Pancreas (tissue), 10 donors: ENCODE measurements at regions not wholly inside any gene's neighbourhood (a gene's known extent, or its start where the extent isn't known, plus 50 kb on each side); places are given as distances from the start of the nearest gene placed in this dataset.

ENCODE experiments used
- ATAC-seq, 4 donors: fragments of 200-7000 bp; cut with Tn5 transposase; one replicate each; pipeline versions ENCODE4 v1.8.0 to v1.9.1; 2020; ENCODE audit warnings: mild to moderate bottlenecking in 4 of 4, moderate library complexity in 4 of 4
- DNase-seq, 6 donors: peaks; one replicate each; pipeline ENCODE4 v3.0.0-alpha.2; 2020
- FAIRE-seq: peaks from 2 replicates; lab custom pipeline; 2012; peaks lifted over from hg19 to GRCh38; lab: Jason Lieb, UNC
- H3K27ac ChIP-seq, 4 donors: fragments of 200-600 bp; sonication (generic); 1 replicate in 3 of 4; 2 replicates in 1 of 4; pipeline versions ENCODE4 v1.5.0 to v1.8.0; 2020
- H3K27me3 ChIP-seq, 4 donors: fragments of 200-600 bp; one replicate each; pipeline ENCODE4 v1.8.0; 2021
- H3K36me3 ChIP-seq, 3 donors: fragments of 200-600 bp; sonication (generic) in 1 of 3; one replicate each; pipeline versions ENCODE4 v1.5.0 to v1.8.0; 2020 to 2021
- H3K4me1 ChIP-seq, 3 donors: fragments of 200-600 bp; one replicate each; pipeline ENCODE4 v1.8.0; 2021
- H3K4me3 ChIP-seq, 4 donors: fragments of 200-600 bp; sonication (generic) in 2 of 4; one replicate each; pipeline versions ENCODE4 v1.5.0 to v1.8.0; 2020 to 2021
- H3K9me3 ChIP-seq, 4 donors: fragments of 200-600 bp; one replicate each; pipeline ENCODE4 v1.8.0; 2021
- WGBS, 2 donors: extraction: QIAGEN DNeasy Blood & Tissue Kit; methylation state at CpG; one replicate each; pipeline ENCODE4 v1.1.7; 2013; 5-methylcytosine and 5-hydroxymethylcytosine counted together
- intact Hi-C, 3 donors: fragments of 100-400 bp; cut with DNase I; formaldehyde crosslinking; loops; one replicate each; pipeline versions ENCODE4 v1.11.1 to v1.14.2; 2022
- TF ChIP-seq, protein P1 (sequence below), 4 donors: fragments of 200-600 bp; sonication (generic) in 3 of 4; IDR thresholded peaks; one replicate each; pipeline versions ENCODE4 v1.5.0 to v1.8.0; 2021; ENCODE audit warnings: antibody characterized with exemption in 4 of 4
- donor health status: healthy with polysubstance abuse.
- donor health status: DM: no; HTN: no; CAD: no; lungs with moderate emphysema.
- donor health status: DM: no; HTN: no; CAD: no.
- donor health status: control.
- donor health status: control.
- donor health status: Bipolar disorder and iron deficiency.
- donor health status: DM: yes; HTN: yes; CAD: no.
- donor health status: DM: no; HTN: no; CAD: no.
- donor health status: DM: no; HTN: no; CAD: no.
- donor health status: DM: yes; HTN: yes; CAD: no.

DNA sequence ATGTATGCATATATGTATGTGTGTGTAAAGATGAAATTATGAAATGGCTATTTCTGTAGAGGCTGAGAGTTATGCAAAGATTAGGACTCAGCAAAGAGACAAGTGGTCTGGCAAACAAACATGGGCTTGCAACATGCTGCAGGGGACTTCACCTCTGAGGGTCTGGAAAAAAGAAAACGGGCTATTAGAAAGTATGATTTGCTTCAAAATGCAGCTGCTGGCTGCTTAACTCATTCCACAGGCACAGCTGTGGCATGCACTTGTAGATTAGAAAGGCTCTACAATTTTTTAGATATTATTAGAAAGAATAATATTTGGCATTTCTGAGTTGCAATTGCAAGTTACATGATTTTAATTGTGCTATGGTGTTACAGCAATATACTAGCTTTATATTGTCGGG is 90.4 kb downstream of the ADAMTS1 start:
- no peak overlapping the region for H3K4me3 ChIP-seq
- H3K27ac ChIP-seq, result no peak overlapping the region
- no peaks in the 10 kb centered on the region for H3K36me3 ChIP-seq
- H3K9me3 ChIP-seq, result no peaks in the 10 kb centered on the region
- FAIRE-seq (no peak), ATAC-seq (no peak), DNase-seq (no peak)
- intact Hi-C loops, result no loop called here
- H3K27me3 ChIP-seq, result no peaks in the 10 kb centered on the region
- TF ChIP-seq, protein P1, sequence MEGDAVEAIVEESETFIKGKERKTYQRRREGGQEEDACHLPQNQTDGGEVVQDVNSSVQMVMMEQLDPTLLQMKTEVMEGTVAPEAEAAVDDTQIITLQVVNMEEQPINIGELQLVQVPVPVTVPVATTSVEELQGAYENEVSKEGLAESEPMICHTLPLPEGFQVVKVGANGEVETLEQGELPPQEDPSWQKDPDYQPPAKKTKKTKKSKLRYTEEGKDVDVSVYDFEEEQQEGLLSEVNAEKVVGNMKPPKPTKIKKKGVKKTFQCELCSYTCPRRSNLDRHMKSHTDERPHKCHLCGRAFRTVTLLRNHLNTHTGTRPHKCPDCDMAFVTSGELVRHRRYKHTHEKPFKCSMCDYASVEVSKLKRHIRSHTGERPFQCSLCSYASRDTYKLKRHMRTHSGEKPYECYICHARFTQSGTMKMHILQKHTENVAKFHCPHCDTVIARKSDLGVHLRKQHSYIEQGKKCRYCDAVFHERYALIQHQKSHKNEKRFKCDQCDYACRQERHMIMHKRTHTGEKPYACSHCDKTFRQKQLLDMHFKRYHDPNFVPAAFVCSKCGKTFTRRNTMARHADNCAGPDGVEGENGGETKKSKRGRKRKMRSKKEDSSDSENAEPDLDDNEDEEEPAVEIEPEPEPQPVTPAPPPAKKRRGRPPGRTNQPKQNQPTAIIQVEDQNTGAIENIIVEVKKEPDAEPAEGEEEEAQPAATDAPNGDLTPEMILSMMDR (IDR thresholded peaks at IDR 0.05), result no peak
- 68 to 90% methylated on average over 2 of the region's 2 CpGs for WGBS, 2 donors
- H3K4me1 ChIP-seq, result no peaks in the 10 kb centered on the region

DNA sequence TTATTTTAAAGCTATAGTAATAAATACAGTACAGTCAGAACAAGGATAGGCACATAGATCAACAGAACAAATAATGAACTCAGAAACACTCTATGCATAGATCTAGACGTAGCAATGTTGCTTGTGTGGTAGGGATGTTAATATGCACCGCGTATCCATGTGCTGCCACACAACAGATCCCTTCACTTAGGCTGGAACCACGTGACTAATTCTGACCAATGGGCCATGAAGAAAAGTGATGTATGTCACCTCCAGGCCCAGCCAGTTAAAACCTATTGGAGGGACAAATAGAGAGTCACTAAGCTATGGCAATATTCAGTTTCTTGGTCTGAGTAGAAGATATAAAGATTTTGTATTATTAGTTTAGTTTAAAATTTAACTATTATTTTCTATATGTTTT is 91.4 kb downstream of the ADAMTS1 start:
- H3K4me1 ChIP-seq, result no peaks in the 10 kb centered on the region
- TF ChIP-seq, protein P1 (IDR thresholded peaks at IDR 0.05), result no peak
- no peak for DNase-seq
- ATAC-seq, result no peak
- no peak for FAIRE-seq
- no peaks in the 10 kb centered on the region for H3K36me3 ChIP-seq
- H3K4me3 ChIP-seq, result no peak overlapping the region
- no peak overlapping the region for H3K27ac ChIP-seq
- intact Hi-C loops, result no loop called here
- no peaks in the 10 kb centered on the region for H3K27me3 ChIP-seq
- no peaks in the 10 kb centered on the region for H3K9me3 ChIP-seq
- WGBS, 2 donors, result 80 to 87% methylated on average over 4 of the region's 4 CpGs

DNA sequence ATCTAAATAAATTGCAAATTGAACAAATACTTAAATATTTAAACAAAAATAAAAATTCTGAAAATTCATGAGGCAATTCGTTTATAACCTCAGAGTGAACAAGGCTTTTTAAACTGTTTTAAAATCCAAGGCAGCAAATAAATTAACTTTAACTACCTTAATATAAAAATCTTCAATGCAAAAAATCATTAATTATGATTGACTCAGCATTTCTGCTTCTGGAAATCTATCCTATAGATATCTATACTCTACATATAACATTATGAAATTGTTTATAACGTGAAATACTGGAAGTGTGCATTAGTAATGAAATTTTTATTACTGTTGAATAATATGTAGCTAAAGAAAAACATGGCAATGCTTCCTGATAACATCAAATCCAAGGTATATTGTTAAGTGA is 92.4 kb downstream of the ADAMTS1 start:
- FAIRE-seq, result no peak
- Histone ChIP-seq H3K36me3 (no peaks in the 10 kb centered on the region), H3K9me3 (no peaks in the 10 kb centered on the region), H3K4me1 (no peaks in the 10 kb centered on the region), H3K27me3 (no peaks in the 10 kb centered on the region), H3K4me3 (no peak overlapping the region), H3K27ac (no peak overlapping the region)
- TF ChIP-seq, protein P1 (IDR thresholded peaks at IDR 0.05), result no peak
- DNase-seq, result no peak
- no peak for ATAC-seq
- intact Hi-C loops, result no loop called here
- WGBS, 2 donors, result 46 to 57% methylated on average over 2 of the region's 2 CpGs

DNA sequence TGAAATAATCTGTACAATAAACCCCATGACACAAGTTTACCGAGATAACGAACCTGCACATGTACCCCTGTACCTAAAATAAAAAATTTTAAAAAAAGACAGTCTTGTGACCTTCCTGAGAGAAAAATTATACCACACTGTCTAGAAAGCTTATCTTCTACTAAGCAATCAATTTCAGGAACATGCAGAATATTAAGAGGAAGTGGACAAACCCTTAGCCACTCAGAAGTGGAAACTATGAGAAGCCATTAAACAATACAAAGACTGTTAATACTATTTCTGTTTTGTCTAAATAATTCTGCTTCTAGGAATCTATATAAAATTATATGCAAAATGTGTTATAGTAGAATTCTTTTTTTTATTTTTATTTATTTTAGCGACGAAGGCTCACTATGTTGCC is 93.9 kb downstream of the ADAMTS1 start:
- Histone ChIP-seq H3K4me3 (no peak overlapping the region), H3K4me1 (no peaks in the 10 kb centered on the region), H3K36me3 (no peaks in the 10 kb centered on the region), H3K9me3 (no peaks in the 10 kb centered on the region), H3K27me3 (no peaks in the 10 kb centered on the region), H3K27ac (no peak overlapping the region)
- TF ChIP-seq, protein P1 (IDR thresholded peaks at IDR 0.05), result no peak
- FAIRE-seq (no peak), DNase-seq (no peak), ATAC-seq (no peak)
- WGBS, 2 donors, result 66 to 76% methylated on average over 4 of the region's 4 CpGs
- intact Hi-C loops, result no loop called here

DNA sequence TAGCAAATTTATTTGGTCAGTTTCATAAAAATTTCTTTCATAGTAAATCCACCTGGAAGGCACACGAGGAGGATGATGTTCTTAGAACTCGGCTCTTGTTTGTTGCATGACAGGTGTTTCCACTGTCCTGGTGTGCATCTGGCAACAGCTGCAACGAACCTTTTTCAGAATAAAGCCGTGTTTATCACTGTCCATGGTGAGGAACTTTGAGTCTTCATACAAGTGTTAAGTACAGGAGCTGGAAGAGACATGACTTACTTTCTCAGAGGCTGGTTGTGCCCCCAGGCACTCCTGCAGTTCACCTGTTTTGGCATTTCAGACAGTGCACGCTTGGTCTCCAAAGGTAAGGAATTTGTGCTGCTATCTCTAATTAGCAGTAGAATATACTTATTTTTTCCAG is 97.1 kb downstream of the ADAMTS1 start:
- H3K4me3 ChIP-seq, result no peak overlapping the region
- DNase-seq, result no peak
- no peaks in the 10 kb centered on the region for H3K36me3 ChIP-seq
- ATAC-seq, result no peak
- H3K9me3 ChIP-seq, result no peaks in the 10 kb centered on the region
- no peak overlapping the region for H3K27ac ChIP-seq
- no peaks in the 10 kb centered on the region for H3K27me3 ChIP-seq
- WGBS, 2 donors, result 48 to 60% methylated on average over 5 of the region's 5 CpGs
- intact Hi-C loops, result no loop called here
- H3K4me1 ChIP-seq, result no peaks in the 10 kb centered on the region
- TF ChIP-seq, protein P1 (IDR thresholded peaks at IDR 0.05), result no peak
- FAIRE-seq, result no peak
